ENCODE measurements at regions not wholly inside any gene's neighbourhood (a gene's known extent, or its start where the extent isn't known, plus 50 kb on each side); places are given as distances from the start of the nearest gene placed in this dataset.

- no peak overlapping the region for H4K91ac ChIP-seq (ENCODE audit: low read depth, low read length, poor library complexity)
- H3K27me3 ChIP-seq (ENCODE audit: control insufficient read depth in 3 of 3, insufficient read depth in 3 of 3, low read depth in 1 of 3, low read length in 3 of 3), result no peaks in the 10 kb centered on the region
- no peak overlapping the region for H3K18ac ChIP-seq (ENCODE audit: low read length)
- no peak overlapping the region for H2BK120ac ChIP-seq (ENCODE audit: low read depth, low read length)
- no peaks in the 10 kb centered on the region for H3K4me1 ChIP-seq (ENCODE audit: control insufficient read depth in 2 of 2, insufficient read depth in 1 of 2, low read depth in 1 of 2, low read length in 2 of 2)
- no peaks in the 10 kb centered on the region for H3K36me3 ChIP-seq (replicated peaks in 1 of 2; ENCODE audit: control insufficient read depth in 2 of 2, insufficient read depth in 2 of 2, low read length in 2 of 2)
- no peak overlapping the region for H2AK5ac ChIP-seq (ENCODE audit: low read depth, low read length)
- H3K4ac ChIP-seq (ENCODE audit: low read length), result no peak overlapping the region
- no peak overlapping the region for H3K14ac ChIP-seq (ENCODE audit: low read length)
- H3K4me2 ChIP-seq (ENCODE audit: insufficient read depth, low read length, poor library complexity, severe bottlenecking), result no peak overlapping the region
- H2BK5ac ChIP-seq (ENCODE audit: low read length), result no peak overlapping the region
- H3K27ac ChIP-seq (replicated peaks; ENCODE audit: low read length), result no peak overlapping the region
- H2BK12ac ChIP-seq (ENCODE audit: low read length), result no peak overlapping the region
- no peak overlapping the region for H2AFZ ChIP-seq (ENCODE audit: low read length)
- H2BK15ac ChIP-seq (ENCODE audit: low read length), result no peak overlapping the region
- no peak overlapping the region for H3K9ac ChIP-seq (ENCODE audit: low read depth, low read length, poor library complexity)
- H4K8ac ChIP-seq (ENCODE audit: low read depth, low read length), result no peak overlapping the region
- H3K23ac ChIP-seq (ENCODE audit: low read depth, low read length, poor library complexity), result no peak overlapping the region
- peaks cover 0 to 2% of the 10 kb centered on the region in 2 donors for H3K9me3 ChIP-seq (replicated peaks in 1 of 2; ENCODE audit: control insufficient read depth in 2 of 2, insufficient read depth in 1 of 2, low read depth in 1 of 2, low read length in 2 of 2)
- H3K79me1 ChIP-seq (ENCODE audit: low read depth, low read length), result no peaks in the 10 kb centered on the region
- no peak for DNase-seq (ENCODE audit: low spot score)
- no peak overlapping the region for H3K4me3 ChIP-seq (ENCODE audit: low read length in 2 of 2)
Measured at GRCh38 chr10:64731016-64731415, 1209.8 kb downstream of the REEP3 start.

- no peak overlapping the region for H2BK15ac ChIP-seq (ENCODE audit: low read length)
- H3K27ac ChIP-seq (replicated peaks; ENCODE audit: low read length), result no peak overlapping the region
- no peaks in the 10 kb centered on the region for H3K79me1 ChIP-seq (ENCODE audit: low read depth, low read length)
- H2BK12ac ChIP-seq (ENCODE audit: low read length), result no peak overlapping the region
- H3K4me2 ChIP-seq (ENCODE audit: insufficient read depth, low read length, poor library complexity, severe bottlenecking), result no peak overlapping the region
- H2AK5ac ChIP-seq (ENCODE audit: low read depth, low read length), result no peak overlapping the region
- no peak overlapping the region for H3K4ac ChIP-seq (ENCODE audit: low read length)
- H3K4me3 ChIP-seq (ENCODE audit: low read length in 2 of 2), result no peak overlapping the region
- no CpG with 5 or more reads among the region's 8 CpGs for WGBS, 2 donors (ENCODE audit: extremely low coverage in 2 of 2, insufficient read length in 2 of 2, insufficient replicate concordance in 1 of 2)
- H3K14ac ChIP-seq (ENCODE audit: low read length), result no peak overlapping the region
- no peaks in the 10 kb centered on the region for H3K4me1 ChIP-seq (ENCODE audit: control insufficient read depth in 2 of 2, insufficient read depth in 1 of 2, low read depth in 1 of 2, low read length in 2 of 2)
- H4K8ac ChIP-seq (ENCODE audit: low read depth, low read length), result no peak overlapping the region
- DNase-seq (ENCODE audit: low spot score), result no peak
- H4K91ac ChIP-seq (ENCODE audit: low read depth, low read length, poor library complexity), result no peak overlapping the region
- H3K18ac ChIP-seq (ENCODE audit: low read length), result no peak overlapping the region
- no peak overlapping the region for H2BK5ac ChIP-seq (ENCODE audit: low read length)
- no peak overlapping the region for H3K23ac ChIP-seq (ENCODE audit: low read depth, low read length, poor library complexity)
- H3K9ac ChIP-seq (ENCODE audit: low read depth, low read length, poor library complexity), result no peak overlapping the region
- no peak overlapping the region for H2AFZ ChIP-seq (ENCODE audit: low read length)
- H3K36me3 ChIP-seq (replicated peaks in 1 of 2; ENCODE audit: control insufficient read depth in 2 of 2, insufficient read depth in 2 of 2, low read length in 2 of 2), result no peaks in the 10 kb centered on the region
- no peaks in the 10 kb centered on the region for H3K27me3 ChIP-seq (ENCODE audit: control insufficient read depth in 3 of 3, insufficient read depth in 3 of 3, low read depth in 1 of 3, low read length in 3 of 3)
- H3K9me3 ChIP-seq (replicated peaks in 1 of 2; ENCODE audit: control insufficient read depth in 2 of 2, insufficient read depth in 1 of 2, low read depth in 1 of 2, low read length in 2 of 2), result peaks cover 0 to 2% of the 10 kb centered on the region in 2 donors
- H2BK120ac ChIP-seq (ENCODE audit: low read depth, low read length), result no peak overlapping the region
Measured at GRCh38 chr10:64732372-64732957, 1211.3 kb downstream of the REEP3 start.

GRCh38 chr10:64733980-64734379 lies 1212.8 kb downstream of the REEP3 start:
- H2BK5ac ChIP-seq (ENCODE audit: low read length), result no peak overlapping the region
- no peak overlapping the region for H4K91ac ChIP-seq (ENCODE audit: low read depth, low read length, poor library complexity)
- no peak overlapping the region for H3K14ac ChIP-seq (ENCODE audit: low read length)
- H3K23ac ChIP-seq (ENCODE audit: low read depth, low read length, poor library complexity), result no peak overlapping the region
- H3K4me3 ChIP-seq (ENCODE audit: low read length in 2 of 2), result no peak overlapping the region
- H3K79me1 ChIP-seq (ENCODE audit: low read depth, low read length), result no peaks in the 10 kb centered on the region
- no peak overlapping the region for H3K9ac ChIP-seq (ENCODE audit: low read depth, low read length, poor library complexity)
- H2AFZ ChIP-seq (ENCODE audit: low read length), result no peak overlapping the region
- H3K4me1 ChIP-seq (ENCODE audit: control insufficient read depth in 2 of 2, insufficient read depth in 1 of 2, low read depth in 1 of 2, low read length in 2 of 2), result no peaks in the 10 kb centered on the region
- H3K36me3 ChIP-seq (replicated peaks in 1 of 2; ENCODE audit: control insufficient read depth in 2 of 2, insufficient read depth in 2 of 2, low read length in 2 of 2), result no peaks in the 10 kb centered on the region
- H2BK12ac ChIP-seq (ENCODE audit: low read length), result no peak overlapping the region
- no peak overlapping the region for H3K4ac ChIP-seq (ENCODE audit: low read length)
- no peak overlapping the region for H3K27ac ChIP-seq (replicated peaks; ENCODE audit: low read length)
- H2AK5ac ChIP-seq (ENCODE audit: low read depth, low read length), result no peak overlapping the region
- H3K4me2 ChIP-seq (ENCODE audit: insufficient read depth, low read length, poor library complexity, severe bottlenecking), result no peak overlapping the region
- no peak overlapping the region for H2BK15ac ChIP-seq (ENCODE audit: low read length)
- H3K27me3 ChIP-seq (ENCODE audit: control insufficient read depth in 3 of 3, insufficient read depth in 3 of 3, low read depth in 1 of 3, low read length in 3 of 3), result no peaks in the 10 kb centered on the region
- no peak overlapping the region for H2BK120ac ChIP-seq (ENCODE audit: low read depth, low read length)
- DNase-seq (ENCODE audit: low spot score), result peak; percentile 8
- no peak overlapping the region for H4K8ac ChIP-seq (ENCODE audit: low read depth, low read length)
- no peak overlapping the region for H3K18ac ChIP-seq (ENCODE audit: low read length)
- no peaks in the 10 kb centered on the region for H3K9me3 ChIP-seq (replicated peaks in 1 of 2; ENCODE audit: control insufficient read depth in 2 of 2, insufficient read depth in 1 of 2, low read depth in 1 of 2, low read length in 2 of 2)

DNA sequence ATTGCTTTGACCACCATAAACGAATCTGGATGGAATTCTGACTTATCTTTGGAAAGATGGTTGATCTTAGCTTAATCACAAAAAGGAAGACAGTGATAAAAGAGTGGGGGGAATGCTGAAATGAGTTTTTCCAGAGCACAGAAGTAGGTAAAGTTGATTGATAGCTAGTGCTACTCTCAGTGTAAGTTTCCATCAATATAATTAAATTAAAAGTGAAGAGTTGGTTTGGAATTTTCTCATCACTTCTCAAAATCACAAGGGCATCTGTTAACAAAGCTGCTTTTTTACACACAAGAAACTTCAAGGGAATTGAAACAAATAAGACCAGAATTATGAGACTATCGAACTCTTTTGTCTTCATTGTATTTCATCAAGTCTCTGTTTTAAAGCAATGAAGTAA lies 1217.3 kb downstream of the REEP3 start:
- no peaks in the 10 kb centered on the region for H3K4me1 ChIP-seq (ENCODE audit: control insufficient read depth in 2 of 2, insufficient read depth in 1 of 2, low read depth in 1 of 2, low read length in 2 of 2)
- H3K4ac ChIP-seq (ENCODE audit: low read length), result no peak overlapping the region
- H3K4me3 ChIP-seq (ENCODE audit: low read length in 2 of 2), result no peak overlapping the region
- no CpG with 5 or more reads among the region's 2 CpGs for WGBS, 2 donors (ENCODE audit: extremely low coverage in 2 of 2, insufficient read length in 2 of 2, insufficient replicate concordance in 1 of 2)
- H3K36me3 ChIP-seq (replicated peaks in 1 of 2; ENCODE audit: control insufficient read depth in 2 of 2, insufficient read depth in 2 of 2, low read length in 2 of 2), result no peaks in the 10 kb centered on the region
- no peak overlapping the region for H3K18ac ChIP-seq (ENCODE audit: low read length)
- no peak overlapping the region for H2AFZ ChIP-seq (ENCODE audit: low read length)
- H4K8ac ChIP-seq (ENCODE audit: low read depth, low read length), result no peak overlapping the region
- no peaks in the 10 kb centered on the region for H3K79me1 ChIP-seq (ENCODE audit: low read depth, low read length)
- no peak overlapping the region for H3K23ac ChIP-seq (ENCODE audit: low read depth, low read length, poor library complexity)
- no peak overlapping the region for H3K14ac ChIP-seq (ENCODE audit: low read length)
- DNase-seq (ENCODE audit: low spot score), result no peak
- H3K4me2 ChIP-seq (ENCODE audit: insufficient read depth, low read length, poor library complexity, severe bottlenecking), result no peak overlapping the region
- H2BK12ac ChIP-seq (ENCODE audit: low read length), result no peak overlapping the region
- H2BK5ac ChIP-seq (ENCODE audit: low read length), result no peak overlapping the region
- H2BK120ac ChIP-seq (ENCODE audit: low read depth, low read length), result no peak overlapping the region
- H3K27ac ChIP-seq (replicated peaks; ENCODE audit: low read length), result no peak overlapping the region
- H3K9me3 ChIP-seq (replicated peaks in 1 of 2; ENCODE audit: control insufficient read depth in 2 of 2, insufficient read depth in 1 of 2, low read depth in 1 of 2, low read length in 2 of 2), result no peaks in the 10 kb centered on the region
- no peaks in the 10 kb centered on the region for H3K27me3 ChIP-seq (ENCODE audit: control insufficient read depth in 3 of 3, insufficient read depth in 3 of 3, low read depth in 1 of 3, low read length in 3 of 3)
- H2AK5ac ChIP-seq (ENCODE audit: low read depth, low read length), result no peak overlapping the region
- no peak overlapping the region for H4K91ac ChIP-seq (ENCODE audit: low read depth, low read length, poor library complexity)
- no peak overlapping the region for H3K9ac ChIP-seq (ENCODE audit: low read depth, low read length, poor library complexity)
- H2BK15ac ChIP-seq (ENCODE audit: low read length), result no peak overlapping the region

Measured in neuronal stem cell (in vitro differentiated cells).